KMS-11 (cell line): ENCODE measurements at regions not wholly inside any gene's neighbourhood (a gene's known extent, or its start where the extent isn't known, plus 50 kb on each side); places are given as distances from the start of the nearest gene placed in this dataset.

ENCODE experiments used
- H2AFZ ChIP-seq: fragments of 200-600 bp; sonication (generic); 2 replicates; pipeline ENCODE4 v1.6.1; 2016; ENCODE audit warnings: antibody characterized with exemption, mixed run types, low read depth
- H3K27ac ChIP-seq: fragments of 200-600 bp; sonication (generic); 2 replicates; pipeline ENCODE4 v1.6.1; 2016; ENCODE audit warnings: mild to moderate bottlenecking, mixed run types
- H3K27me3 ChIP-seq: fragments of 200-600 bp; sonication (generic); 2 replicates; pipeline ENCODE4 v1.6.1; 2017; ENCODE audit warnings: mild to moderate bottlenecking, low read depth, mixed run types, moderate library complexity; ENCODE audit not compliant: insufficient read depth
- H3K36me3 ChIP-seq: fragments of 200-600 bp; sonication (generic); 2 replicates; pipeline ENCODE4 v1.6.1; 2017; ENCODE audit warnings: mild to moderate bottlenecking, mixed run types; ENCODE audit not compliant: insufficient read depth
- H3K4me1 ChIP-seq: fragments of 200-600 bp; sonication (generic); 2 replicates; pipeline ENCODE4 v1.6.1; 2016; ENCODE audit warnings: mild to moderate bottlenecking, low read depth, mixed run types; ENCODE audit not compliant: poor library complexity, severe bottlenecking
- H3K4me2 ChIP-seq: fragments of 200-600 bp; sonication (generic); 2 replicates; pipeline ENCODE4 v1.7.0; 2016; ENCODE audit warnings: mild to moderate bottlenecking, mixed run types
- H3K4me3 ChIP-seq: fragments of 200-600 bp; sonication (generic); IDR thresholded peaks from 2 replicates; pipeline ENCODE4 v1.6.1; 2017; ENCODE audit warnings: low read depth, low read length, mixed read lengths; ENCODE audit not compliant: insufficient read depth
- H3K79me2 ChIP-seq: fragments of 200-600 bp; sonication (generic); 2 replicates; pipeline ENCODE4 v1.6.1; 2016; ENCODE audit warnings: low read depth, mixed run types; ENCODE audit not compliant: insufficient read depth
- H3K9ac ChIP-seq: fragments of 200-600 bp; sonication (generic); 2 replicates; pipeline ENCODE4 v1.6.1; 2016; ENCODE audit warnings: mild to moderate bottlenecking, mixed run types
- H4K20me1 ChIP-seq: fragments of 200-600 bp; sonication (generic); 2 replicates; pipeline ENCODE4 v1.6.1; 2016; ENCODE audit warnings: mild to moderate bottlenecking, mixed run types; ENCODE audit not compliant: insufficient read depth
- TF ChIP-seq, protein P1 (sequence below): fragments of 200-600 bp; sonication (generic); conservative IDR thresholded peaks from 2 replicates; pipeline ENCODE4 v1.6.1; 2017; ENCODE audit warnings: low read depth, mild to moderate bottlenecking, antibody characterized with exemption, low read length, moderate library complexity, mixed read lengths

- no peaks in the 10 kb centered on the region for H4K20me1 ChIP-seq
- no peak overlapping the region for H3K4me3 ChIP-seq
- H2AFZ ChIP-seq, result no peak overlapping the region
- no peak overlapping the region for H3K9ac ChIP-seq
- TF ChIP-seq, protein P1, sequence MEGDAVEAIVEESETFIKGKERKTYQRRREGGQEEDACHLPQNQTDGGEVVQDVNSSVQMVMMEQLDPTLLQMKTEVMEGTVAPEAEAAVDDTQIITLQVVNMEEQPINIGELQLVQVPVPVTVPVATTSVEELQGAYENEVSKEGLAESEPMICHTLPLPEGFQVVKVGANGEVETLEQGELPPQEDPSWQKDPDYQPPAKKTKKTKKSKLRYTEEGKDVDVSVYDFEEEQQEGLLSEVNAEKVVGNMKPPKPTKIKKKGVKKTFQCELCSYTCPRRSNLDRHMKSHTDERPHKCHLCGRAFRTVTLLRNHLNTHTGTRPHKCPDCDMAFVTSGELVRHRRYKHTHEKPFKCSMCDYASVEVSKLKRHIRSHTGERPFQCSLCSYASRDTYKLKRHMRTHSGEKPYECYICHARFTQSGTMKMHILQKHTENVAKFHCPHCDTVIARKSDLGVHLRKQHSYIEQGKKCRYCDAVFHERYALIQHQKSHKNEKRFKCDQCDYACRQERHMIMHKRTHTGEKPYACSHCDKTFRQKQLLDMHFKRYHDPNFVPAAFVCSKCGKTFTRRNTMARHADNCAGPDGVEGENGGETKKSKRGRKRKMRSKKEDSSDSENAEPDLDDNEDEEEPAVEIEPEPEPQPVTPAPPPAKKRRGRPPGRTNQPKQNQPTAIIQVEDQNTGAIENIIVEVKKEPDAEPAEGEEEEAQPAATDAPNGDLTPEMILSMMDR, result no peak
- no peak overlapping the region for H3K27ac ChIP-seq
- no peaks in the 10 kb centered on the region for H3K4me1 ChIP-seq
- no peak overlapping the region for H3K4me2 ChIP-seq
- no peaks in the 10 kb centered on the region for H3K79me2 ChIP-seq
- no peaks in the 10 kb centered on the region for H3K27me3 ChIP-seq
- H3K36me3 ChIP-seq, result no peaks in the 10 kb centered on the region
Measured at GRCh38 chr12:107480836-107481608, 204.6 kb upstream of the PWP1 start.

DNA sequence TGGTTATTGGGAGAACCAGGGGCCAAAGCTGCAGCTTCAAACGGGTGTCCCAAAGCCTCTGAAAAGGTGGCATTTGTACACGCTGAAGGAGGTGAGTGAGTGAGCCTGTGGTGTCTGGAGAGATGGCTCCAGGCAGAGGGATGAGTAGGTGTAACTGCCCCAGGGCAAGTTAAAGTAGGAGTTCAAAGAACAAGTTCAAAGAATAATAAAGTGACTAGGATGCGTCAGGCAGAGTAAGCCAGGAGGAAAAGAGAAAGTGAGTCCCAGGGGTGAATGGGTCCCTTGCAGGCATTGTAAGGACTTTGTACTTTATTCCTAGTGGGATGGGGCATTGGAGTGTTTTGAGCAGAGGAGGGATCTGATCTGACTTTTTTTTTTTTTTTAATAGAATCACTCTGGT, 201.4 kb upstream of the PWP1 start:
- Histone ChIP-seq H3K4me1 (no peaks in the 10 kb centered on the region), H3K27ac (no peak overlapping the region), H3K79me2 (no peaks in the 10 kb centered on the region), H3K4me3 (no peak overlapping the region), H3K36me3 (no peaks in the 10 kb centered on the region), H3K4me2 (no peak overlapping the region), H3K27me3 (no peaks in the 10 kb centered on the region), H3K9ac (no peak overlapping the region), H4K20me1 (no peaks in the 10 kb centered on the region), H2AFZ (no peak overlapping the region)
- TF ChIP-seq, protein P1, result no peak

DNA sequence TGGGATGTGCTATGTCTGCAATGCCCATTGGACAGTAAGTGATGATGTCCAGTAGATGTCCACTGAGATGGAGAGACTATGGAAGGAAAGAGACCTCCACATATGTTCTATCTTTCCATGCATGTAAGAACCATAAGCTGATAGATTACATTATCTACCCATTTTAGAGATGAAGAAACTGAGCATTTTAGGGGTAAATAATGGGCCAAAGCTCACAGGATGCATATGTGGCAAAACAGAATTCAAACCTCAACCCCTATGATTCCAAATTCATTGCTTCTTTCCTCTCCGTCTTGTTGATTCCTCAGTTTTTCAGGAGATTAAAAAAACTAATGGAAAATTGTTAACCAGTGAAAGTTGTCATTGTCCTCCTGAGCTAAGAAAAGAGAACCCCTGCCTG, 200.7 kb upstream of the PWP1 start:
- Histone ChIP-seq H3K4me1 (no peaks in the 10 kb centered on the region), H3K36me3 (no peaks in the 10 kb centered on the region), H3K79me2 (no peaks in the 10 kb centered on the region), H3K27me3 (no peaks in the 10 kb centered on the region), H2AFZ (no peak overlapping the region), H3K9ac (no peak overlapping the region), H4K20me1 (no peaks in the 10 kb centered on the region), H3K4me2 (no peak overlapping the region), H3K27ac (no peak overlapping the region), H3K4me3 (no peak overlapping the region)
- TF ChIP-seq, protein P1, result no peak

- Histone ChIP-seq H3K4me1 (no peaks in the 10 kb centered on the region), H2AFZ (no peak overlapping the region), H3K27me3 (no peaks in the 10 kb centered on the region), H3K36me3 (no peaks in the 10 kb centered on the region), H4K20me1 (no peaks in the 10 kb centered on the region), H3K4me2 (no peak overlapping the region), H3K27ac (no peak overlapping the region), H3K79me2 (no peaks in the 10 kb centered on the region), H3K9ac (no peak overlapping the region), H3K4me3 (no peak overlapping the region)
- TF ChIP-seq, protein P1, result no peak
Measured at GRCh38 chr12:107485731-107486130, 199.9 kb upstream of the PWP1 start.
